Loucy (cell line): ENCODE measurements at regions not wholly inside any gene's neighbourhood (a gene's known extent, or its start where the extent isn't known, plus 50 kb on each side); places are given as distances from the start of the nearest gene placed in this dataset.

Experiments
- EZH2phosphoT487 ChIP-seq: fragments of 200-600 bp; IDR thresholded peaks from 2 replicates; pipeline ENCODE4 v1.6.1; 2018; ENCODE audit warnings: antibody characterized with exemption, mild to moderate bottlenecking, moderate library complexity, borderline replicate concordance
- TF ChIP-seq, protein P1 (sequence below): fragments of 200-600 bp; sonication (generic); conservative IDR thresholded peaks from 2 replicates; pipeline ENCODE4 v1.5.1; 2014; ENCODE audit warnings: mild to moderate bottlenecking, antibody characterized with exemption, low read length

DNA sequence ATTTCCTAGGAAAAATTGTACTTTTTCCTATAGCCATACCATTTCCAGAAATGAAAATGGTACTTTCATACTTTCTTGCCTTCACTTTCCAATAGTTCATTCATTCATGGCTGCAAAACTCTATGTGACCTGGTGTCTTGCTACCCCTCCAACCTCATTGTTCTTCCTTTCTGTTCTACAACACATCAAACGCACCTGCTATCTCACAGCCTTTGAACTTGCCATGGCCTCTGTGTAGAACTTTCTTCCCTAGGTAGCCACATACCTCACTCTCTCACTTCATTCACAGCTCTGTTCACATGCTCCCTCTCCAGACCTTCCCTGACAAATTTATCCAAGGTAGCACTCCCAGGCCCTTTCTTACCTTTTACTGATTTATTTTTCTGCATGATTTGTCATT is 149.2 kb downstream of the DUSP6 start:
- TF ChIP-seq, protein P1, sequence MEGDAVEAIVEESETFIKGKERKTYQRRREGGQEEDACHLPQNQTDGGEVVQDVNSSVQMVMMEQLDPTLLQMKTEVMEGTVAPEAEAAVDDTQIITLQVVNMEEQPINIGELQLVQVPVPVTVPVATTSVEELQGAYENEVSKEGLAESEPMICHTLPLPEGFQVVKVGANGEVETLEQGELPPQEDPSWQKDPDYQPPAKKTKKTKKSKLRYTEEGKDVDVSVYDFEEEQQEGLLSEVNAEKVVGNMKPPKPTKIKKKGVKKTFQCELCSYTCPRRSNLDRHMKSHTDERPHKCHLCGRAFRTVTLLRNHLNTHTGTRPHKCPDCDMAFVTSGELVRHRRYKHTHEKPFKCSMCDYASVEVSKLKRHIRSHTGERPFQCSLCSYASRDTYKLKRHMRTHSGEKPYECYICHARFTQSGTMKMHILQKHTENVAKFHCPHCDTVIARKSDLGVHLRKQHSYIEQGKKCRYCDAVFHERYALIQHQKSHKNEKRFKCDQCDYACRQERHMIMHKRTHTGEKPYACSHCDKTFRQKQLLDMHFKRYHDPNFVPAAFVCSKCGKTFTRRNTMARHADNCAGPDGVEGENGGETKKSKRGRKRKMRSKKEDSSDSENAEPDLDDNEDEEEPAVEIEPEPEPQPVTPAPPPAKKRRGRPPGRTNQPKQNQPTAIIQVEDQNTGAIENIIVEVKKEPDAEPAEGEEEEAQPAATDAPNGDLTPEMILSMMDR = no peak
- TF ChIP-seq EZH2phosphoT487 = no peak
